PFSK-1 (cell line): ENCODE measurements at regions not wholly inside any gene's neighbourhood (a gene's known extent, or its start where the extent isn't known, plus 50 kb on each side); places are given as distances from the start of the nearest gene placed in this dataset.

Experiments used
- FOXP2 ChIP-seq: optimal IDR thresholded peaks from 2 replicates; pipeline ENCODE3; 2011; ENCODE audit warnings: borderline replicate concordance, control low read depth, inconsistent platforms; ENCODE audit not compliant: insufficient read depth; ENCODE audit errors: extremely low read length, extremely low read depth
- POLR2AphosphoS5 ChIP-seq: IDR thresholded peaks from 2 replicates; pipeline ENCODE4 v1.6.1; 2012; ENCODE audit warnings: low read depth, mild to moderate bottlenecking, control low read depth, low read length, moderate library complexity
- REST ChIP-seq, 2 experiments: IDR thresholded peaks; 2 replicates each; pipeline versions ENCODE4 v1.6.1 to v1.8.0; 2011 to 2012; ENCODE audit warnings: low read depth in 2 of 2, low read length in 2 of 2, control low read depth in 1 of 2, inconsistent platforms in 1 of 2, mild to moderate bottlenecking in 1 of 2, moderate library complexity in 1 of 2; ENCODE audit not compliant: insufficient read depth in 1 of 2
- SIN3A ChIP-seq: IDR thresholded peaks from 2 replicates; pipeline ENCODE4 v1.6.1; 2012; ENCODE audit warnings: mild to moderate bottlenecking, low read length, moderate library complexity, borderline replicate concordance; ENCODE audit not compliant: insufficient read depth
- TAF1 ChIP-seq: IDR thresholded peaks from 2 replicates; pipeline ENCODE4 v1.6.1; 2012; ENCODE audit warnings: low read length, control low read depth, borderline replicate concordance; ENCODE audit not compliant: insufficient read depth

GRCh38 chr17:69637446-69638156, 223.1 kb downstream of the MAP2K6 start:
- TF ChIP-seq SIN3A (no peak), REST (IDR thresholded peaks at IDR 0.05; ENCODE audit: insufficient read depth in 1 of 2, low read depth in 2 of 2, low read length in 2 of 2) (no peak), POLR2AphosphoS5 (no peak), TAF1 (no peak), FOXP2 (no peak)
